HEK293T (cell line): ENCODE measurements at regions not wholly inside any gene's neighbourhood (a gene's known extent, or its start where the extent isn't known, plus 50 kb on each side); places are given as distances from the start of the nearest gene placed in this dataset.

Experiments used
- CTCF ChIA-PET: fragments of 350-600 bp; formaldehyde crosslinking; extraction: SDS; loops from one replicate; lab custom pipeline; 2021; ENCODE audit warnings: antibody characterized with exemption, inconsistent platforms; lab: Yijun Ruan, JAX
- POLR2A ChIA-PET: fragments of 350-600 bp; formaldehyde crosslinking; extraction: SDS; loops from one replicate; lab custom pipeline; 2020; ENCODE audit warnings: antibody characterized with exemption, inconsistent platforms; lab: Yijun Ruan, JAX
- DNase-seq: peaks from one replicate; pipeline ENCODE4 v3.0.0; 2012; ENCODE audit warnings: mixed read lengths; ENCODE audit errors: extremely low spot score
- ARNT ChIP-seq: fragments of 450-650 bp; IDR thresholded peaks from 2 replicates; pipeline ENCODE4 v1.6.1; 2017; ENCODE audit warnings: mild to moderate bottlenecking
- BHLHE40 ChIP-seq: fragments of 450-650 bp; IDR thresholded peaks from 2 replicates; pipeline ENCODE4 v1.6.1; 2016; ENCODE audit warnings: mild to moderate bottlenecking, moderate library complexity, borderline replicate concordance
- CTBP1 ChIP-seq: fragments of 450-650 bp; IDR thresholded peaks from 2 replicates; pipeline ENCODE4 v1.6.1; 2016; ENCODE audit warnings: borderline replicate concordance
- ELF4 ChIP-seq: fragments of 450-650 bp; IDR thresholded peaks from 2 replicates; pipeline ENCODE4 v1.6.1; 2017; ENCODE audit warnings: antibody characterized with exemption
- FOXA1 ChIP-seq: fragments of 450-650 bp; IDR thresholded peaks from 2 replicates; pipeline ENCODE4 v1.6.1; 2016; ENCODE audit warnings: mild to moderate bottlenecking
- FOXK2 ChIP-seq: fragments of 450-650 bp; IDR thresholded peaks from 2 replicates; pipeline ENCODE4 v1.6.1; 2016; ENCODE audit warnings: mild to moderate bottlenecking
- FOXM1 ChIP-seq: fragments of 450-650 bp; IDR thresholded peaks from 2 replicates; pipeline ENCODE4 v1.6.1; 2017; ENCODE audit warnings: mild to moderate bottlenecking, borderline replicate concordance
- HDGF ChIP-seq: fragments of 450-650 bp; IDR thresholded peaks from 2 replicates; pipeline ENCODE4 v1.6.1; 2017; ENCODE audit warnings: antibody characterized with exemption, borderline replicate concordance
- L3MBTL2 ChIP-seq: fragments of 450-650 bp; conservative IDR thresholded peaks from 2 replicates; pipeline ENCODE4 v1.6.1; 2016; ENCODE audit warnings: mild to moderate bottlenecking
- LEF1 ChIP-seq: fragments of 450-650 bp; IDR thresholded peaks from 2 replicates; pipeline ENCODE4 v1.6.1; 2017; ENCODE audit warnings: mild to moderate bottlenecking, borderline replicate concordance
- NFRKB ChIP-seq: fragments of 450-650 bp; IDR thresholded peaks from 2 replicates; pipeline ENCODE4 v1.6.1; 2016; ENCODE audit warnings: mild to moderate bottlenecking, moderate library complexity
- SP1 ChIP-seq: fragments of 450-650 bp; IDR thresholded peaks from 2 replicates; pipeline ENCODE4 v1.6.1; 2017
- SUZ12 ChIP-seq: fragments of 450-650 bp; IDR thresholded peaks from 2 replicates; pipeline ENCODE4 v1.6.1; 2016; ENCODE audit warnings: mild to moderate bottlenecking
- TARDBP ChIP-seq: fragments of 450-650 bp; IDR thresholded peaks from 2 replicates; pipeline ENCODE4 v1.6.1; 2016
- ZNF384 ChIP-seq: fragments of 450-650 bp; IDR thresholded peaks from 2 replicates; pipeline ENCODE4 v1.6.1; 2016
- TF ChIP-seq, protein P1 (sequence below): fragments of 450-650 bp; IDR thresholded peaks from 2 replicates; pipeline ENCODE4 v1.6.1; 2016

DNA sequence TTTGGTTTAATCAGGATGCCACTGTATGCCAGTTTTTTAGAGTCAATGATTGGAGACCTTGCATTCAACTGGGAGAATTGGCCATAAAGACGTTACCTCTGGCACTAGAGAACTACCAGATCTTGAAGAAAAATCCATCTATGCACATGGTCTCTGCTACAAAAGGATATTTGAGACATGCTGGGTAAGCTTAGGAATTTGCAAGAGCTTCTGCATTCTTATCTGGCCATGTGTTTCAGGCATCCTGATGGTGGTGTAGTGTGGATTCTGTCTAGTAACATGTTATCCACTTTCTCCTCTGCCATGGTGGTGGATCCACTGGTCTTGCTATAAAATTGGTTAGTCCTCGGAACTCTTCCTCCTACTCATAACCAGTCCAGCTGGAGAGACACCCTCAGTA, 185.3 kb upstream of the WDFY3 start:
- no peak for TF ChIP-seq FOXM1
- no peak for TF ChIP-seq CTBP1
- no peak for TF ChIP-seq BHLHE40
- no peak for TF ChIP-seq LEF1
- no peak for TF ChIP-seq FOXA1
- TF ChIP-seq SP1, result no peak
- no peak for TF ChIP-seq ELF4
- no peak for TF ChIP-seq HDGF
- no peak for TF ChIP-seq TARDBP
- TF ChIP-seq L3MBTL2, result no peak
- no peak for TF ChIP-seq FOXK2
- TF ChIP-seq ZNF384, result no peak
- TF ChIP-seq NFRKB, result no peak
- no peak for TF ChIP-seq SUZ12
- TF ChIP-seq, protein P1, sequence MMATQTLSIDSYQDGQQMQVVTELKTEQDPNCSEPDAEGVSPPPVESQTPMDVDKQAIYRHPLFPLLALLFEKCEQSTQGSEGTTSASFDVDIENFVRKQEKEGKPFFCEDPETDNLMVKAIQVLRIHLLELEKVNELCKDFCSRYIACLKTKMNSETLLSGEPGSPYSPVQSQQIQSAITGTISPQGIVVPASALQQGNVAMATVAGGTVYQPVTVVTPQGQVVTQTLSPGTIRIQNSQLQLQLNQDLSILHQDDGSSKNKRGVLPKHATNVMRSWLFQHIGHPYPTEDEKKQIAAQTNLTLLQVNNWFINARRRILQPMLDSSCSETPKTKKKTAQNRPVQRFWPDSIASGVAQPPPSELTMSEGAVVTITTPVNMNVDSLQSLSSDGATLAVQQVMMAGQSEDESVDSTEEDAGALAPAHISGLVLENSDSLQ, result no peak
- CTCF ChIA-PET, result no interaction called here
- POLR2A ChIA-PET, result no interaction called here
- DNase-seq, result no peak

DNA sequence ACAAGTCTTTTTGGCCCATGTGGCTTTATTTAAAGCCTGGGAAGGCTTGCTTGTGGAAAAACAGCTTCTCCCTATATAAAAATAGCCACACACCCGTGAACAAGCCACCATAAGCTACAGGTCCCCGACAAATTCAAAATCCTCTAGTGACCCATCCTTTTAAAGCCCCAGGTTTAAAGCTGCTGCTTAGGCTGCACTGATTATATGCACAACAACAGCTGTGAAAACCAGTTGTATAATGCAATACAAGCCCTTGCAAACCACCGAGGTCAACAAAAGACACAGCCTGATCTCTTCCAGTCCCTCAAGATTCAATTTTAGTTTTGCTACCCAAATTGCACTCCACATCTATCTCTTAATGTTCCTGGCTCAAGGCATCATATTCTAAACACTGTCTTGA, 186.0 kb upstream of the WDFY3 start:
- CTCF ChIA-PET, result no interaction called here
- TF ChIP-seq SP1 (no peak), NFRKB (no peak)
- DNase-seq, result no peak
- POLR2A ChIA-PET, result no interaction called here

- POLR2A ChIA-PET, result no interaction called here
- TF ChIP-seq NFRKB, result no peak
- no peak for TF ChIP-seq FOXA1
- TF ChIP-seq SP1, result no peak
- TF ChIP-seq HDGF, result no peak
- no peak for TF ChIP-seq BHLHE40
- no peak for TF ChIP-seq ARNT
- no peak for TF ChIP-seq LEF1
- TF ChIP-seq, protein P1, result no peak
- TF ChIP-seq FOXK2, result no peak
- TF ChIP-seq TARDBP, result no peak
- TF ChIP-seq FOXM1, result no peak
- TF ChIP-seq ELF4, result no peak
- no peak for TF ChIP-seq CTBP1
- TF ChIP-seq L3MBTL2, result no peak
- no peak for TF ChIP-seq ZNF384
- no peak for TF ChIP-seq SUZ12
- CTCF ChIA-PET, result interaction anchor here (0.6 kb wide), 1 partner anchor 1249 kb away, joined by 3 read pairs; no protein-coding TSS in a partner anchor
- no peak for DNase-seq
These were observed 186.7 kb upstream of the WDFY3 start for GRCh38 chr4:85153221-85153620.

GRCh38 chr4:85154591-85154990, 188.1 kb upstream of the WDFY3 start:
- POLR2A ChIA-PET, result no interaction called here
- no peak for TF ChIP-seq NFRKB
- CTCF ChIA-PET, result no interaction called here
- DNase-seq, result no peak

DNA sequence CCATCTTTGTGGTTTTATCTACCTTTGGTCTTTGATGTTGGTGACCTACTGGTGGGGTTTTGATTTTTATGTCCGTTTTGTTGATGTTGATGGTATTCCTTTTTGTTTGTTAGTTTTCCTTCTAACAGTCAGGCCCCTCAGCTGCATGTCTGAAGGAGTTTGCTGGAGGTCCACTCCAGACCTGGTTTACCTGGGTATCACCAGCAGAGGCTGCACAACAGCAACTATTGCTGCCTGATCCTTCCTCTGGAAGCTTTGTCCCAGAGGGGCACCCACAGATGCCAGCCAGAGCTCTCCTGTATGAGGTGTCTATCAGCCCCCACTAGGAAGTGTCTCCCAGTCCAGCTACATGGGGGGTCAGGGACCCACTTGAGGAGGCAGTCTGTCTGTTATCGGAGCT, 199.3 kb upstream of the WDFY3 start:
- ChIA-PET CTCF (no interaction called here), POLR2A (no interaction called here)
- no peak for DNase-seq
- no peak for TF ChIP-seq LEF1
- TF ChIP-seq, protein P1, result no peak
- no peak for TF ChIP-seq ELF4
- no peak for TF ChIP-seq BHLHE40
- TF ChIP-seq FOXA1, result no peak
- no peak for TF ChIP-seq ZNF384
- TF ChIP-seq L3MBTL2, result no peak
- TF ChIP-seq ARNT, result no peak
- no peak for TF ChIP-seq SUZ12
- no peak for TF ChIP-seq SP1
- TF ChIP-seq FOXM1, result no peak
- no peak for TF ChIP-seq FOXK2
- no peak for TF ChIP-seq CTBP1
- TF ChIP-seq NFRKB, result no peak

- TF ChIP-seq L3MBTL2 (no peak), FOXA1 (no peak), HDGF (no peak), TARDBP (no peak)
- TF ChIP-seq, protein P1, result peak; percentile 44; the same call in 1 of the 2 replicates
- DNase-seq, result no peak
- ChIA-PET POLR2A (no interaction called here), CTCF (no interaction called here)
These were observed 199.8 kb upstream of the WDFY3 start for GRCh38 chr4:85166318-85166717.
